ENCODE measurements at regions not wholly inside any gene's neighbourhood (a gene's known extent, or its start where the extent isn't known, plus 50 kb on each side); places are given as distances from the start of the nearest gene placed in this dataset.

GRCh38 chr10:1807196-1807595 is 69.9 kb upstream of the ADARB2 start:
- H3K27ac ChIP-seq: no peak overlapping the region
- TF ChIP-seq ZFX (IDR thresholded peaks at IDR 0.05) (no peak), CTCF (conservative IDR thresholded peaks at IDR 0.05) (no peak)

- TF ChIP-seq ZFX (IDR thresholded peaks at IDR 0.05) (no peak), CTCF (conservative IDR thresholded peaks at IDR 0.05) (no peak)
- H3K27ac ChIP-seq: no peak overlapping the region
Measured at GRCh38 chr10:1802413-1802812, 65.1 kb upstream of the ADARB2 start.

DNA sequence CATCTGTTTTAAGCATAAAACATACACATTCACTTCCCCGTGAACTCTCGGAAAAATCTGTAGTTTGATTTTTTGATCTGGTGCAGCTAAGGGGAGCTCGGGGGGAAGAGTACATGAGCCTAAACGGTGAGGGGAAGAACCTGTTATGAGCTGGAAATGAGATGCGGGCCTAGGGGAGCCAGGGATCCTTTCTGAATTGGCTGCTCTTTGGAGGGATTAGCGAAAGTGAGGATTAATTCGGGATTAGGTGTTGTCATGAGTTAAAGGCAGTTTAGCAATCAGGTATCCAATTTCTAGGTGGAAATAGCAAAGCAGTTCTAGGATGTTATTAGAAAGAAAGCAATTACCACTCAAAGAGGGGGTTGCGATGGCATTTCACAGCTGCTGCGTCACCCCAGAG is 51.1 kb upstream of the ADARB2 start:
- TF ChIP-seq ZFX (IDR thresholded peaks at IDR 0.05): no peak
- TF ChIP-seq CTCF (conservative IDR thresholded peaks at IDR 0.05): no peak

More for the DNA sequence above, 51.1 kb upstream of the ADARB2 start:
- H3K27ac ChIP-seq: no peak overlapping the region

Measured in C4-2B (cell line).